Immature natural killer cell (primary cell): ENCODE measurements at regions not wholly inside any gene's neighbourhood (a gene's known extent, or its start where the extent isn't known, plus 50 kb on each side); places are given as distances from the start of the nearest gene placed in this dataset.
"Not testable (repeated sequence)": the region's sequence is repeated elsewhere in the genome, so short reads cannot be mapped to it uniquely, and the experiment has no call there.

Experiments
- DNase-seq, 3 donors: peaks; one replicate each; pipeline ENCODE4 v3.0.0; 2022; ENCODE audit warnings: mixed read lengths in 1 of 3
- H3K27ac Mint-ChIP-seq, 6 donors: one replicate each; pipeline ENCODE4 v1.8.0; 2020; ENCODE audit warnings: mixed read lengths in 6 of 6, mild to moderate bottlenecking in 5 of 6, inconsistent platforms in 4 of 6, moderate library complexity in 3 of 6
- H3K27me3 Mint-ChIP-seq, 3 donors: one replicate each; pipeline ENCODE4 v1.8.0; 2020 to 2021; ENCODE audit warnings: low read depth in 3 of 3, mild to moderate bottlenecking in 3 of 3, mixed read lengths in 3 of 3, moderate library complexity in 3 of 3, inconsistent platforms in 1 of 3
- H3K36me3 Mint-ChIP-seq, 3 donors: one replicate each; pipeline ENCODE4 v1.8.0; 2020; ENCODE audit warnings: mixed read lengths in 3 of 3, inconsistent platforms in 2 of 3, mild to moderate bottlenecking in 2 of 3
- H3K4me1 Mint-ChIP-seq, 2 donors: one replicate each; pipeline ENCODE4 v1.8.0; 2020; ENCODE audit warnings: inconsistent platforms in 2 of 2, mild to moderate bottlenecking in 2 of 2, mixed read lengths in 2 of 2, moderate library complexity in 1 of 2
- H3K4me3 Mint-ChIP-seq, 5 donors: one replicate each; pipeline ENCODE4 v1.8.0; 2020; ENCODE audit warnings: mild to moderate bottlenecking in 5 of 5, mixed read lengths in 5 of 5, inconsistent platforms in 3 of 5, moderate library complexity in 3 of 5
- H3K9me3 Mint-ChIP-seq, 6 donors: one replicate each; pipeline ENCODE4 v1.8.0; 2020; ENCODE audit warnings: mild to moderate bottlenecking in 6 of 6, mixed read lengths in 6 of 6, inconsistent platforms in 4 of 6, moderate library complexity in 3 of 6

- H3K4me1 Mint-ChIP-seq = no peaks in the 10 kb centered on the region
- peaks cover 0 to 4% (median 0%) of the 10 kb centered on the region in 3 donors for H3K27me3 Mint-ChIP-seq
- no peak for DNase-seq
- H3K27ac Mint-ChIP-seq = no peak overlapping the region
- no peaks in the 10 kb centered on the region for H3K9me3 Mint-ChIP-seq
- H3K4me3 Mint-ChIP-seq = no peak overlapping the region
- no peaks in the 10 kb centered on the region for H3K36me3 Mint-ChIP-seq
Observed at GRCh38 chr16:85281181-85281580, 168.9 kb upstream of the CIBAR2 start.

- DNase-seq = no peak
- peaks cover 1 to 4% (median 3%) of the 10 kb centered on the region in 3 donors for H3K27me3 Mint-ChIP-seq
- no peaks in the 10 kb centered on the region for H3K4me1 Mint-ChIP-seq
- no peaks in the 10 kb centered on the region for H3K9me3 Mint-ChIP-seq
- H3K27ac Mint-ChIP-seq = no peak overlapping the region
- no peak overlapping the region for H3K4me3 Mint-ChIP-seq
- no peaks in the 10 kb centered on the region for H3K36me3 Mint-ChIP-seq
Observed at GRCh38 chr16:85282842-85283241, 170.6 kb upstream of the CIBAR2 start.

GRCh38 chr16:85283305-85284050 lies 171.2 kb upstream of the CIBAR2 start:
- Mint-ChIP-seq H3K36me3 (no peaks in the 10 kb centered on the region), H3K4me3 (no peak overlapping the region), H3K27ac (no peak overlapping the region), H3K4me1 (no peaks in the 10 kb centered on the region), H3K9me3 (no peaks in the 10 kb centered on the region), H3K27me3 (peaks cover 1 to 4% (median 3%) of the 10 kb centered on the region in 3 donors)
- no peak for DNase-seq

- Mint-ChIP-seq H3K4me3 (no peak overlapping the region), H3K9me3 (no peaks in the 10 kb centered on the region), H3K27me3 (peaks cover 0 to 3% (median 1%) of the 10 kb centered on the region in 3 donors), H3K27ac (no peak overlapping the region), H3K36me3 (no peaks in the 10 kb centered on the region), H3K4me1 (no peaks in the 10 kb centered on the region)
- DNase-seq = no peak
Observed at GRCh38 chr16:85284141-85284817, 172.0 kb upstream of the CIBAR2 start.

- Mint-ChIP-seq H3K4me1 (peaks cover 0 to 3% of the 10 kb centered on the region in 2 donors), H3K9me3 (no peaks in the 10 kb centered on the region), H3K4me3 (no peak overlapping the region), H3K36me3 (no peaks in the 10 kb centered on the region), H3K27ac (no peak overlapping the region), H3K27me3 (peaks cover 1 to 4% (median 3%) of the 10 kb centered on the region in 3 donors)
- DNase-seq = no peak
Observed at GRCh38 chr16:85285681-85286065, 173.4 kb upstream of the CIBAR2 start.

- H3K4me3 Mint-ChIP-seq = no peak overlapping the region
- no peak for DNase-seq
- H3K4me1 Mint-ChIP-seq = peaks cover 0 to 3% of the 10 kb centered on the region in 2 donors
- H3K9me3 Mint-ChIP-seq = no peaks in the 10 kb centered on the region
- no peak overlapping the region for H3K27ac Mint-ChIP-seq
- H3K27me3 Mint-ChIP-seq = peaks cover 1 to 4% (median 3%) of the 10 kb centered on the region in 3 donors
- H3K36me3 Mint-ChIP-seq = no peaks in the 10 kb centered on the region
Observed at GRCh38 chr16:85286066-85286831, 174.0 kb upstream of the CIBAR2 start.

GRCh38 chr16:85286951-85287814 lies 174.9 kb upstream of the CIBAR2 start:
- H3K9me3 Mint-ChIP-seq = no peaks in the 10 kb centered on the region
- H3K4me3 Mint-ChIP-seq = no peak overlapping the region
- no peak overlapping the region for H3K27ac Mint-ChIP-seq
- peaks cover 1 to 4% (median 3%) of the 10 kb centered on the region in 3 donors for H3K27me3 Mint-ChIP-seq
- H3K4me1 Mint-ChIP-seq = peaks cover 0 to 5% of the 10 kb centered on the region in 2 donors
- no peak for DNase-seq
- H3K36me3 Mint-ChIP-seq = no peaks in the 10 kb centered on the region

- not testable (repeated sequence) for H3K36me3 Mint-ChIP-seq, H3K27ac Mint-ChIP-seq, H3K27me3 Mint-ChIP-seq, H3K4me3 Mint-ChIP-seq, H3K4me1 Mint-ChIP-seq, H3K9me3 Mint-ChIP-seq, DNase-seq
Observed at GRCh38 chr16:85287815-85288109, 175.5 kb upstream of the CIBAR2 start.

GRCh38 chr16:85288341-85288868 lies 176.1 kb upstream of the CIBAR2 start:
- Mint-ChIP-seq H3K4me3 (no peak overlapping the region), H3K9me3 (no peaks in the 10 kb centered on the region), H3K4me1 (peaks cover 0 to 5% of the 10 kb centered on the region in 2 donors), H3K27me3 (peaks cover 1 to 4% (median 3%) of the 10 kb centered on the region in 3 donors), H3K36me3 (no peaks in the 10 kb centered on the region), H3K27ac (no peak overlapping the region)
- no peak for DNase-seq

- H3K36me3 Mint-ChIP-seq = no peaks in the 10 kb centered on the region
- H3K27ac Mint-ChIP-seq = no peak overlapping the region
- DNase-seq = no peak
- H3K4me3 Mint-ChIP-seq = no peak overlapping the region
- peaks cover 0 to 5% of the 10 kb centered on the region in 2 donors for H3K4me1 Mint-ChIP-seq
- peaks cover 1 to 4% (median 3%) of the 10 kb centered on the region in 3 donors for H3K27me3 Mint-ChIP-seq
- H3K9me3 Mint-ChIP-seq = no peaks in the 10 kb centered on the region
Observed at GRCh38 chr16:85288869-85289660, 176.8 kb upstream of the CIBAR2 start.

- H3K4me1 Mint-ChIP-seq = peaks cover 0 to 5% of the 10 kb centered on the region in 2 donors
- H3K4me3 Mint-ChIP-seq = no peak overlapping the region
- no peaks in the 10 kb centered on the region for H3K9me3 Mint-ChIP-seq
- no peak for DNase-seq
- H3K27ac Mint-ChIP-seq = no peak overlapping the region
- peaks cover 1 to 4% (median 3%) of the 10 kb centered on the region in 3 donors for H3K27me3 Mint-ChIP-seq
- no peaks in the 10 kb centered on the region for H3K36me3 Mint-ChIP-seq
Observed at GRCh38 chr16:85289760-85290625, 177.7 kb upstream of the CIBAR2 start.

- no peak overlapping the region for H3K4me3 Mint-ChIP-seq
- H3K27ac Mint-ChIP-seq = no peak overlapping the region
- H3K9me3 Mint-ChIP-seq = no peaks in the 10 kb centered on the region
- DNase-seq = no peak
- peaks cover 0 to 5% of the 10 kb centered on the region in 2 donors for H3K4me1 Mint-ChIP-seq
- peaks cover 1 to 6% (median 3%) of the 10 kb centered on the region in 3 donors for H3K27me3 Mint-ChIP-seq
- H3K36me3 Mint-ChIP-seq = no peaks in the 10 kb centered on the region
Observed at GRCh38 chr16:85290626-85291301, 178.5 kb upstream of the CIBAR2 start.
